GM12864 (cell line): ENCODE measurements at regions not wholly inside any gene's neighbourhood (a gene's known extent, or its start where the extent isn't known, plus 50 kb on each side); places are given as distances from the start of the nearest gene placed in this dataset.
"Not testable (repeated sequence)": the region's sequence is repeated elsewhere in the genome, so short reads cannot be mapped to it uniquely, and the experiment has no call there.

Source experiments
- DNase-seq: peaks from one replicate; pipeline ENCODE4 v3.0.0-alpha.2; 2011; ENCODE audit warnings: low read depth
- H3K4me3 ChIP-seq: 2 replicates; pipeline ENCODE4 v1.5.1; 2011; ENCODE audit warnings: mild to moderate bottlenecking, low read depth, low read length, control low read depth
- CTCF ChIP-seq: IDR thresholded peaks from 2 replicates; pipeline ENCODE4 v1.5.1; 2011; ENCODE audit warnings: low read depth, mild to moderate bottlenecking, moderate library complexity, low read length, control low read depth, inconsistent platforms; ENCODE audit errors: missing control alignments

GRCh38 chr5:125085797-125086505 is 339.5 kb upstream of the ZNF608 start:
- TF ChIP-seq CTCF = no peak
- DNase-seq = no peak
- H3K4me3 ChIP-seq = no peak overlapping the region

- TF ChIP-seq CTCF = no peak
Measured at GRCh38 chr5:125088522-125089105, 342.2 kb upstream of the ZNF608 start.

GRCh38 chr5:125092138-125092537 is 345.7 kb upstream of the ZNF608 start:
- H3K4me3 ChIP-seq, DNase-seq: not testable (repeated sequence)

More at GRCh38 chr5:125088522-125089105, 342.2 kb upstream of the ZNF608 start:
- no peak overlapping the region for H3K4me3 ChIP-seq
- no peak for DNase-seq

- TF ChIP-seq CTCF = no peak
- DNase-seq = no peak
Measured at GRCh38 chr5:125093776-125094175, 347.3 kb upstream of the ZNF608 start.

GRCh38 chr5:125100342-125100741 is 353.9 kb upstream of the ZNF608 start:
- no peak overlapping the region for H3K4me3 ChIP-seq
- no peak for TF ChIP-seq CTCF
- no peak for DNase-seq

More at GRCh38 chr5:125093776-125094175, 347.3 kb upstream of the ZNF608 start:
- no peak overlapping the region for H3K4me3 ChIP-seq

GRCh38 chr5:125100951-125101350 is 354.5 kb upstream of the ZNF608 start:
- no peak overlapping the region for H3K4me3 ChIP-seq
- no peak for DNase-seq
- no peak for TF ChIP-seq CTCF

- TF ChIP-seq CTCF = no peak
- no peak overlapping the region for H3K4me3 ChIP-seq
- no peak for DNase-seq
Measured at GRCh38 chr5:125103459-125103858, 357.0 kb upstream of the ZNF608 start.
